ENCODE measurements at regions not wholly inside any gene's neighbourhood (a gene's known extent, or its start where the extent isn't known, plus 50 kb on each side); places are given as distances from the start of the nearest gene placed in this dataset.

GRCh38 chr3:6580808-6581207 is 280.1 kb upstream of the GRM7 start:
- POLR2A ChIA-PET: no interaction called here
- no peak for DNase-seq (ENCODE audit: extremely low spot score)
- CTCF ChIA-PET: no interaction called here
- TF ChIP-seq CTCF (IDR thresholded peaks at IDR 0.05; ENCODE audit: control extremely low read depth, extremely low read depth, low read depth, missing control alignments): no peak

DNA sequence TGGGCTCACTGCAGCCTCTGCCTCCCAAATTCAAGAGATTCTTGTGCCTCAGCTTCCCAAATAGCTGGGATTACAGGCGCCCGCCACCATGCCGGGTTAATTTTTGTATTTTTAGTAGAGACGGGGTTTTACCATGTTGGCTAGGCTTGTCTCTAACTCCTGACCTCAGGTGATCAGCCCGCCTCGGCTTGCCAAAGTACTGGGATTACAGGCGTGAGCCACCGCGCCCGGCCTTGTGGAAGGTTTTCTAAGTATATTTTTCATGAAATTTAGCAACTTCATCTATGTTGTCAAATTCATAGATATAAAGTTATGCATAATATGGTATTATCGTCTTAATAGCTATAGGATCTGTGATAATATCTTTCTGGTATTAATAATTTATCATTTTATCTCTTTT is 275.6 kb upstream of the GRM7 start:
- ChIA-PET CTCF (no interaction called here), POLR2A (no interaction called here)
- TF ChIP-seq CTCF (IDR thresholded peaks at IDR 0.05; ENCODE audit: control extremely low read depth, extremely low read depth, low read depth, missing control alignments): no peak
- no peak for DNase-seq (ENCODE audit: extremely low spot score)

DNA sequence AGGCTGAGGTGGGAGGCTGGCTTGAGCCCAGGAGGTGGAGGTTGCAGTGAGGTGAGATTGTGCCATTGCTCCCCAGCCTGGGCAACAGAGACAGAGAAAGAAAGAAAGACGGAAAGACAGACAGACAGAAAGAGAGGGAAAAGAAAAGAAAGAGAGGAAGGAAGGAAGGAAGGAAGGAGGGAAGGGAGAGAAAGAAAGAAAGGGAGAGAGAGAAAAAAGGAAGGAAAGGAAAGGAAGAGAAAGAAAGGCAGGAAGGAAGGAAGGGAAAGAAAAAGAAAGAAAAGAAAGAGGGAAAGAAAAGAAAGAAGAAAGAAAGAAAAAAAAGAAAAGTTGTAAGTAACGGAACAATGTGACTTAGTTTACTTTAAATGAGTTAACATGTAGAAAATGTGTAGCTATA is 260.7 kb upstream of the GRM7 start:
- CTCF ChIA-PET: interaction anchor here (0.9 to 1.6 kb wide), 4 partner anchors 10 to 414 kb away, joined by 3 to 4 read pairs (median 4); no protein-coding TSS in a partner anchor
- POLR2A ChIA-PET: no interaction called here
- TF ChIP-seq CTCF (IDR thresholded peaks at IDR 0.05; ENCODE audit: control extremely low read depth, extremely low read depth, low read depth, missing control alignments): no peak
- no peak for DNase-seq (ENCODE audit: extremely low spot score)

- no peak for DNase-seq (ENCODE audit: extremely low spot score)
- ChIA-PET POLR2A (no interaction called here), CTCF (interaction anchor here (1.0 to 1.6 kb wide), 3 partner anchors 9 to 44 kb away, joined by 3 to 4 read pairs (median 4); no protein-coding TSS in a partner anchor)
- TF ChIP-seq CTCF (IDR thresholded peaks at IDR 0.05; ENCODE audit: control extremely low read depth, extremely low read depth, low read depth, missing control alignments): no peak
Observed at GRCh38 chr3:6601374-6601773, 259.5 kb upstream of the GRM7 start.

GRCh38 chr3:6602329-6602728 is 258.6 kb upstream of the GRM7 start:
- TF ChIP-seq CTCF (IDR thresholded peaks at IDR 0.05; ENCODE audit: control extremely low read depth, extremely low read depth, low read depth, missing control alignments): no peak
- ChIA-PET POLR2A (no interaction called here), CTCF (no interaction called here)
- no peak for DNase-seq (ENCODE audit: extremely low spot score)

- ChIA-PET CTCF (no interaction called here), POLR2A (no interaction called here)
- DNase-seq (ENCODE audit: extremely low spot score): no peak
- no peak for TF ChIP-seq CTCF (IDR thresholded peaks at IDR 0.05; ENCODE audit: control extremely low read depth, extremely low read depth, low read depth, missing control alignments)
Observed at GRCh38 chr3:6605227-6605626, 255.7 kb upstream of the GRM7 start.

GRCh38 chr3:6608843-6609242 is 252.1 kb upstream of the GRM7 start:
- DNase-seq (ENCODE audit: extremely low spot score): no peak
- POLR2A ChIA-PET: no interaction called here
- no peak for TF ChIP-seq CTCF (IDR thresholded peaks at IDR 0.05; ENCODE audit: control extremely low read depth, extremely low read depth, low read depth, missing control alignments)
- CTCF ChIA-PET: no interaction called here
